ENCODE measurements at regions not wholly inside any gene's neighbourhood (a gene's known extent, or its start where the extent isn't known, plus 50 kb on each side); places are given as distances from the start of the nearest gene placed in this dataset.

- Histone ChIP-seq H3K9ac (ENCODE audit: insufficient read depth, low read length) (no peak overlapping the region), H2AFZ (ENCODE audit: low read length) (no peak overlapping the region), H4K20me1 (ENCODE audit: control insufficient read depth, extremely low read depth, insufficient read depth, low read length) (no peaks in the 10 kb centered on the region), H3K4me1 (ENCODE audit: control insufficient read depth, extremely low read depth, insufficient read depth, low read length) (no peaks in the 10 kb centered on the region), H3K4me3 (replicated peaks in 1 of 4; ENCODE audit: control extremely low read depth in 1 of 4, insufficient read depth in 1 of 4, low read depth in 3 of 4, low read length in 4 of 4) (no peak overlapping the region), H3K27me3 (ENCODE audit: control insufficient read depth, insufficient read depth, low read length) (no peaks in the 10 kb centered on the region), H3K79me2 (ENCODE audit: control insufficient read depth, insufficient read depth, low read length) (no peaks in the 10 kb centered on the region), H3K36me3 (ENCODE audit: control insufficient read depth, insufficient read depth, low read length) (no peaks in the 10 kb centered on the region), H3K27ac (ENCODE audit: insufficient read depth, low read length) (no peak overlapping the region), H3K9me3 (ENCODE audit: control insufficient read depth, insufficient read depth, low read depth, low read length) (no peaks in the 10 kb centered on the region), H3K4me2 (ENCODE audit: extremely low read depth, insufficient read depth, low read length) (no peak overlapping the region)
- DNase-seq (ENCODE audit: low read depth in 2 of 2), result no peak
- TF ChIP-seq CTCF (conservative IDR thresholded peaks at IDR 0.05 in 1 of 2, IDR thresholded peaks at IDR 0.05 in 1 of 2; ENCODE audit: low read depth in 1 of 2, low read length in 2 of 2) (no peak), EZH2 (IDR thresholded peaks at IDR 0.05; ENCODE audit: low read length, missing control alignments) (no peak)
Measured at GRCh38 chr11:95444309-95445241, 213.6 kb upstream of the SESN3 start.

- Histone ChIP-seq H4K20me1 (ENCODE audit: control insufficient read depth, extremely low read depth, insufficient read depth, low read length) (no peaks in the 10 kb centered on the region), H3K9ac (ENCODE audit: insufficient read depth, low read length) (no peak overlapping the region), H3K27me3 (ENCODE audit: control insufficient read depth, insufficient read depth, low read length) (no peaks in the 10 kb centered on the region), H3K79me2 (ENCODE audit: control insufficient read depth, insufficient read depth, low read length) (no peaks in the 10 kb centered on the region), H3K27ac (ENCODE audit: insufficient read depth, low read length) (no peak overlapping the region), H3K36me3 (ENCODE audit: control insufficient read depth, insufficient read depth, low read length) (no peaks in the 10 kb centered on the region), H3K9me3 (ENCODE audit: control insufficient read depth, insufficient read depth, low read depth, low read length) (no peaks in the 10 kb centered on the region), H3K4me1 (ENCODE audit: control insufficient read depth, extremely low read depth, insufficient read depth, low read length) (no peaks in the 10 kb centered on the region), H3K4me2 (ENCODE audit: extremely low read depth, insufficient read depth, low read length) (no peak overlapping the region), H3K4me3 (replicated peaks in 1 of 4; ENCODE audit: control extremely low read depth in 1 of 4, insufficient read depth in 1 of 4, low read depth in 3 of 4, low read length in 4 of 4) (no peak overlapping the region), H2AFZ (ENCODE audit: low read length) (no peak overlapping the region)
- TF ChIP-seq EZH2 (IDR thresholded peaks at IDR 0.05; ENCODE audit: low read length, missing control alignments), result no peak
- no peak for TF ChIP-seq CTCF (conservative IDR thresholded peaks at IDR 0.05 in 1 of 2, IDR thresholded peaks at IDR 0.05 in 1 of 2; ENCODE audit: low read depth in 1 of 2, low read length in 2 of 2)
- no peak for DNase-seq (ENCODE audit: low read depth in 2 of 2)
Measured at GRCh38 chr11:95443386-95443785, 212.4 kb upstream of the SESN3 start.

GRCh38 chr11:95442531-95443050 lies 211.6 kb upstream of the SESN3 start:
- Histone ChIP-seq H3K9ac (ENCODE audit: insufficient read depth, low read length) (no peak overlapping the region), H3K4me3 (replicated peaks in 1 of 4; ENCODE audit: control extremely low read depth in 1 of 4, insufficient read depth in 1 of 4, low read depth in 3 of 4, low read length in 4 of 4) (no peak overlapping the region), H3K27ac (ENCODE audit: insufficient read depth, low read length) (no peak overlapping the region), H3K9me3 (ENCODE audit: control insufficient read depth, insufficient read depth, low read depth, low read length) (no peaks in the 10 kb centered on the region), H4K20me1 (ENCODE audit: control insufficient read depth, extremely low read depth, insufficient read depth, low read length) (no peaks in the 10 kb centered on the region), H3K79me2 (ENCODE audit: control insufficient read depth, insufficient read depth, low read length) (no peaks in the 10 kb centered on the region), H3K4me2 (ENCODE audit: extremely low read depth, insufficient read depth, low read length) (no peak overlapping the region), H3K36me3 (ENCODE audit: control insufficient read depth, insufficient read depth, low read length) (no peaks in the 10 kb centered on the region), H2AFZ (ENCODE audit: low read length) (no peak overlapping the region), H3K4me1 (ENCODE audit: control insufficient read depth, extremely low read depth, insufficient read depth, low read length) (no peaks in the 10 kb centered on the region), H3K27me3 (ENCODE audit: control insufficient read depth, insufficient read depth, low read length) (no peaks in the 10 kb centered on the region)
- no peak for DNase-seq (ENCODE audit: low read depth in 2 of 2)
- TF ChIP-seq CTCF (conservative IDR thresholded peaks at IDR 0.05 in 1 of 2, IDR thresholded peaks at IDR 0.05 in 1 of 2; ENCODE audit: low read depth in 1 of 2, low read length in 2 of 2) (no peak), EZH2 (IDR thresholded peaks at IDR 0.05; ENCODE audit: low read length, missing control alignments) (no peak)
